HCT116 (cell line): ENCODE measurements at regions not wholly inside any gene's neighbourhood (a gene's known extent, or its start where the extent isn't known, plus 50 kb on each side); places are given as distances from the start of the nearest gene placed in this dataset.

Experiments used
- ATAC-seq: fragments of 200-7000 bp; cut with Tn5 transposase; 2 replicates; pipeline ENCODE4 v1.9.1; 2020; ENCODE audit warnings: mild to moderate bottlenecking, moderate library complexity
- BruUV-seq: library from RNA; stranded (reverse); fragments of 400-500 nt; replicated peaks from 2 replicates; lab custom pipeline; 2021; lab: Mats Ljungman, UMichigan
- CTCF ChIA-PET: fragments of 300-600 bp; sonication (Branson Sonifier 250); formaldehyde crosslinking; loops from one replicate; lab custom pipeline; 2021; ENCODE audit warnings: antibody characterized with exemption; lab: Charles Lee
- POLR2A ChIA-PET: fragments of 300-600, 350-600 bp; sonication (Branson Sonifier 250); formaldehyde crosslinking; loops from one replicate; lab custom pipeline; 2021; ENCODE audit warnings: antibody characterized with exemption; lab: Charles Lee
- RAD21 ChIA-PET, 2 experiments: fragments of 300-600 bp; sonication (Branson Sonifier 250); formaldehyde crosslinking; loops; one replicate each; lab custom pipeline; 2023; ENCODE audit warnings: low total read pairs in 2 of 2; ENCODE audit not compliant: uncharacterized antibody in 2 of 2, unreplicated experiment in 2 of 2, low non-redundant PET in 1 of 2; lab: Charles Lee
- DNase-seq: peaks from one replicate; pipeline ENCODE4 v3.0.0-alpha.2; 2010; ENCODE audit warnings: low read depth, low spot score
- H2AFZ ChIP-seq: fragments of 200-600 bp; shearing (Covaris generic), sonication (generic); 2 replicates; pipeline ENCODE4 v1.6.1; 2017; ENCODE audit warnings: low read depth, mixed run types, mixed read lengths, antibody characterized with exemption, low read length; ENCODE audit not compliant: poor library complexity, severe bottlenecking
- H3K27ac ChIP-seq: 2 replicates; pipeline ENCODE4 v1.5.1; 2012; ENCODE audit warnings: low read depth, low read length
- H3K27me3 ChIP-seq: fragments of 200-600 bp; sonication (generic); 2 replicates; pipeline ENCODE4 v1.6.1; 2016; ENCODE audit warnings: mixed run types, low read length, mixed read lengths; ENCODE audit not compliant: insufficient read depth
- H3K36me3 ChIP-seq, 2 experiments: fragments of 200-500 bp in 1 of 2; fragments of 200-600 bp in 1 of 2; sonication (Bioruptor generic) in 1 of 2; sonication (generic) in 1 of 2; 2 replicates each; pipeline versions ENCODE4 v1.5.1 to v1.6.1; 2014 to 2016; ENCODE audit warnings: low read length in 2 of 2, inconsistent platforms in 1 of 2, mixed read lengths in 1 of 2, mixed run types in 1 of 2; ENCODE audit not compliant: insufficient read depth in 2 of 2, control insufficient read depth in 1 of 2
- H3K4me1 ChIP-seq, 2 experiments: fragments of 200-600 bp in 1 of 2; sonication (generic) in 1 of 2; 2 replicates each; pipeline versions ENCODE4 v1.5.1 to v1.6.1; 2012 to 2017; ENCODE audit warnings: low read length in 2 of 2, inconsistent platforms in 1 of 2, mild to moderate bottlenecking in 1 of 2, mixed read lengths in 1 of 2, mixed run types in 1 of 2, moderate library complexity in 1 of 2; ENCODE audit not compliant: insufficient read depth in 2 of 2, control insufficient read depth in 1 of 2
- H3K4me2 ChIP-seq: fragments of 200-600 bp; sonication (generic); 2 replicates; pipeline ENCODE4 v1.6.1; 2017; ENCODE audit warnings: mixed run types, low read length, mixed read lengths
- H3K4me3 ChIP-seq, 2 experiments: fragments of 200-600 bp in 1 of 2; sonication (generic) in 1 of 2; replicated peaks in 1 of 2; 2 replicates each; pipeline ENCODE4 v1.5.1; 2011 to 2016; ENCODE audit warnings: low read length in 2 of 2, control low read depth in 1 of 2, low read depth in 1 of 2, mild to moderate bottlenecking in 1 of 2, mixed read lengths in 1 of 2, mixed run types in 1 of 2
- H3K79me2 ChIP-seq: fragments of 200-600 bp; sonication (generic); 2 replicates; pipeline ENCODE4 v1.6.1; 2017; ENCODE audit warnings: mild to moderate bottlenecking, mixed run types, low read length, moderate library complexity, mixed read lengths; ENCODE audit not compliant: insufficient read depth
- H3K9ac ChIP-seq: fragments of 200-600 bp; sonication (generic); 2 replicates; pipeline ENCODE4 v1.6.1; 2016; ENCODE audit warnings: low read length, mixed read lengths
- H3K9me2 ChIP-seq: fragments of 200-600 bp; sonication (generic), shearing (Covaris generic); 2 replicates; pipeline ENCODE4 v1.6.1; 2017; ENCODE audit warnings: mixed run types, mild to moderate bottlenecking, moderate library complexity; ENCODE audit not compliant: insufficient read depth
- H3K9me3 ChIP-seq, 2 experiments: fragments of 200-500 bp in 1 of 2; fragments of 200-600 bp in 1 of 2; sonication (Bioruptor generic) in 1 of 2; sonication (generic) in 1 of 2; 2 replicates each; pipeline ENCODE4 v1.6.1; 2014 to 2017; ENCODE audit warnings: low read length in 2 of 2, mixed read lengths in 2 of 2, inconsistent platforms in 1 of 2, low read depth in 1 of 2, mild to moderate bottlenecking in 1 of 2, mixed run types in 1 of 2, moderate library complexity in 1 of 2; ENCODE audit not compliant: control insufficient read depth in 1 of 2, insufficient read depth in 1 of 2
- H4K20me1 ChIP-seq: fragments of 200-600 bp; sonication (generic), shearing (Covaris generic); 2 replicates; pipeline ENCODE4 v1.6.1; 2017; ENCODE audit warnings: mixed run types, mild to moderate bottlenecking, moderate library complexity; ENCODE audit not compliant: insufficient read depth
- CBX3 ChIP-seq: IDR thresholded peaks from 2 replicates; pipeline ENCODE4 v1.6.1; 2012; ENCODE audit warnings: low read depth
- CEBPB ChIP-seq: IDR thresholded peaks from 2 replicates; pipeline ENCODE4 v1.6.1; 2012; ENCODE audit warnings: low read depth
- EZH2 ChIP-seq: fragments of 200-600 bp; sonication (generic); IDR thresholded peaks from 2 replicates; pipeline ENCODE4 v1.6.1; 2017; ENCODE audit warnings: antibody characterized with exemption, mixed run types
- FOSL1 ChIP-seq: IDR thresholded peaks from 2 replicates; pipeline ENCODE4 v1.6.1; 2012; ENCODE audit warnings: low read depth
- JUND ChIP-seq: IDR thresholded peaks from 2 replicates; pipeline ENCODE4 v1.6.1; 2012
- POLR2A ChIP-seq: IDR thresholded peaks from 2 replicates; pipeline ENCODE4 v1.7.0; 2011; ENCODE audit warnings: borderline replicate concordance; ENCODE audit not compliant: insufficient read depth, insufficient read length; ENCODE audit errors: extremely low read depth
- POLR2AphosphoS5 ChIP-seq: IDR thresholded peaks from 2 replicates; pipeline ENCODE4 v1.6.1; 2011; ENCODE audit warnings: mild to moderate bottlenecking, low read depth, low read length, moderate library complexity
- RAD21 ChIP-seq: IDR thresholded peaks from 2 replicates; pipeline ENCODE4 v1.6.1; 2012; ENCODE audit warnings: low read depth, mild to moderate bottlenecking
- SP1 ChIP-seq: IDR thresholded peaks from 2 replicates; pipeline ENCODE4 v1.6.1; 2012; ENCODE audit warnings: low read depth
- YY1 ChIP-seq: IDR thresholded peaks from 2 replicates; pipeline ENCODE4 v1.6.1; 2011; ENCODE audit warnings: low read length, low read depth, moderate library complexity, mild to moderate bottlenecking; ENCODE audit not compliant: insufficient replicate concordance; ENCODE audit errors: extremely low read depth
- ZFX ChIP-seq: fragments of 450-650 bp; IDR thresholded peaks from 2 replicates; pipeline ENCODE4 v1.6.1; 2017
- intact Hi-C: fragments of 100-400 bp; cut with micrococcal nuclease; formaldehyde crosslinking; loops from 2 replicates; pipeline ENCODE4 v1.10.0; 2022
- TF ChIP-seq, protein P1 (sequence below): IDR thresholded peaks from 2 replicates; pipeline ENCODE4 v1.6.1; 2012; ENCODE audit warnings: low read depth
- TF ChIP-seq, protein P2 (sequence below): IDR thresholded peaks from 2 replicates; pipeline ENCODE4 v1.6.1; 2011; ENCODE audit warnings: mild to moderate bottlenecking, low read length, moderate library complexity; ENCODE audit not compliant: insufficient replicate concordance; ENCODE audit errors: extremely low read depth
- TF ChIP-seq, protein P3 (sequence below): IDR thresholded peaks from 2 replicates; pipeline ENCODE4 v1.6.1; 2012

DNA sequence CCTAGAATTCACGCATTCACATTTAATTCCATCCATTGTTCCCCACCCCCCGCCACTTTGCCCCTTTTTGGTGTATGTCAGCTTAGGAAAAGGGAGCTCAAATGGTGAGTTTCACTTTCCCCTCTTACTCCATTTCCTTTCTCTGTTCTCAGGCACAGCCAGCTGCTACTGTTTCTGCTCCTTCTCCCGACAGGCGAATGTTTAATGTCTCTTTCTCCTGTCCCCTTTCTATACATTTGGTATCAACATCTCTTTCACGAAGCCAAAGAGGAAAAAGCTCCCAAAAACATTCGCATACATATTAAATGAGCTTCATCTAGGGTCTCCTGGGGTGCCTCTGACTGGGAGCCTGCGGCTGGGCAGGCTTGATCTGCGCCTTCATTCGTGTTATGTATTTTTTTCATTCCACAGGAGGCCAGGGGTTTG is 124.2 kb upstream of the SATB2 start (continued):
- TF ChIP-seq, protein P1, sequence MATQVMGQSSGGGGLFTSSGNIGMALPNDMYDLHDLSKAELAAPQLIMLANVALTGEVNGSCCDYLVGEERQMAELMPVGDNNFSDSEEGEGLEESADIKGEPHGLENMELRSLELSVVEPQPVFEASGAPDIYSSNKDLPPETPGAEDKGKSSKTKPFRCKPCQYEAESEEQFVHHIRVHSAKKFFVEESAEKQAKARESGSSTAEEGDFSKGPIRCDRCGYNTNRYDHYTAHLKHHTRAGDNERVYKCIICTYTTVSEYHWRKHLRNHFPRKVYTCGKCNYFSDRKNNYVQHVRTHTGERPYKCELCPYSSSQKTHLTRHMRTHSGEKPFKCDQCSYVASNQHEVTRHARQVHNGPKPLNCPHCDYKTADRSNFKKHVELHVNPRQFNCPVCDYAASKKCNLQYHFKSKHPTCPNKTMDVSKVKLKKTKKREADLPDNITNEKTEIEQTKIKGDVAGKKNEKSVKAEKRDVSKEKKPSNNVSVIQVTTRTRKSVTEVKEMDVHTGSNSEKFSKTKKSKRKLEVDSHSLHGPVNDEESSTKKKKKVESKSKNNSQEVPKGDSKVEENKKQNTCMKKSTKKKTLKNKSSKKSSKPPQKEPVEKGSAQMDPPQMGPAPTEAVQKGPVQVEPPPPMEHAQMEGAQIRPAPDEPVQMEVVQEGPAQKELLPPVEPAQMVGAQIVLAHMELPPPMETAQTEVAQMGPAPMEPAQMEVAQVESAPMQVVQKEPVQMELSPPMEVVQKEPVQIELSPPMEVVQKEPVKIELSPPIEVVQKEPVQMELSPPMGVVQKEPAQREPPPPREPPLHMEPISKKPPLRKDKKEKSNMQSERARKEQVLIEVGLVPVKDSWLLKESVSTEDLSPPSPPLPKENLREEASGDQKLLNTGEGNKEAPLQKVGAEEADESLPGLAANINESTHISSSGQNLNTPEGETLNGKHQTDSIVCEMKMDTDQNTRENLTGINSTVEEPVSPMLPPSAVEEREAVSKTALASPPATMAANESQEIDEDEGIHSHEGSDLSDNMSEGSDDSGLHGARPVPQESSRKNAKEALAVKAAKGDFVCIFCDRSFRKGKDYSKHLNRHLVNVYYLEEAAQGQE = no peak
- TF ChIP-seq, protein P2, sequence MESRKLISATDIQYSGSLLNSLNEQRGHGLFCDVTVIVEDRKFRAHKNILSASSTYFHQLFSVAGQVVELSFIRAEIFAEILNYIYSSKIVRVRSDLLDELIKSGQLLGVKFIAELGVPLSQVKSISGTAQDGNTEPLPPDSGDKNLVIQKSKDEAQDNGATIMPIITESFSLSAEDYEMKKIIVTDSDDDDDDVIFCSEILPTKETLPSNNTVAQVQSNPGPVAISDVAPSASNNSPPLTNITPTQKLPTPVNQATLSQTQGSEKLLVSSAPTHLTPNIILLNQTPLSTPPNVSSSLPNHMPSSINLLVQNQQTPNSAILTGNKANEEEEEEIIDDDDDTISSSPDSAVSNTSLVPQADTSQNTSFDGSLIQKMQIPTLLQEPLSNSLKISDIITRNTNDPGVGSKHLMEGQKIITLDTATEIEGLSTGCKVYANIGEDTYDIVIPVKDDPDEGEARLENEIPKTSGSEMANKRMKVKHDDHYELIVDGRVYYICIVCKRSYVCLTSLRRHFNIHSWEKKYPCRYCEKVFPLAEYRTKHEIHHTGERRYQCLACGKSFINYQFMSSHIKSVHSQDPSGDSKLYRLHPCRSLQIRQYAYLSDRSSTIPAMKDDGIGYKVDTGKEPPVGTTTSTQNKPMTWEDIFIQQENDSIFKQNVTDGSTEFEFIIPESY = no peak
- TF ChIP-seq CBX3 = no peak
- no peak for TF ChIP-seq CEBPB
- no peak for TF ChIP-seq SP1
- no peak for TF ChIP-seq POLR2A
- TF ChIP-seq EZH2 = no peak
- TF ChIP-seq YY1 = no peak

DNA sequence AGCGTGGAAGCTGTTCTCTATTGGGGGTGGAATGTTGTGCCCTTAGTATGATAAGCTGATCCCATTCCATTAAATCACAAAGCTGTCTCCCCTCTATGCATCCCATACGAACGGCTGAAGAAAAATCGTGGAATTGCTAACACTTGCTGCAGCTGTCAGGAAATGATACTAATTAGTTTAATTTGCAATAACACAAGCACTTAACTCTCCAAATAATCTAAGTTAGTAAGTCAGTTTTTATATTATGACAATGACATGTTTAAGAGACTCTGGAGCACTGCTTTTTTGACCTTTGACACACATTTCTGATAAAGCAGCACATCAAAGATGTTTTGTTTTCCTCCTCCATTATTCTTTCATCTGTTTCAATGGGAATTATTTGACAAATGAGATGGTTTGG is 123.7 kb upstream of the SATB2 start:
- H3K27ac ChIP-seq = no peak overlapping the region
- no peaks in the 10 kb centered on the region for H4K20me1 ChIP-seq
- no peaks in the 10 kb centered on the region for H3K9me2 ChIP-seq
- BruUV-seq = no TSS peak
- CTCF ChIA-PET = interaction anchor here (0.8 to 1.7 kb wide), 3 partner anchors 15 to 1266 kb away, joined by 3 to 7 read pairs (median 3); no protein-coding TSS in a partner anchor
- TF ChIP-seq JUND = no peak
- TF ChIP-seq FOSL1 = no peak
- TF ChIP-seq POLR2AphosphoS5 = no peak
- TF ChIP-seq, protein P3, sequence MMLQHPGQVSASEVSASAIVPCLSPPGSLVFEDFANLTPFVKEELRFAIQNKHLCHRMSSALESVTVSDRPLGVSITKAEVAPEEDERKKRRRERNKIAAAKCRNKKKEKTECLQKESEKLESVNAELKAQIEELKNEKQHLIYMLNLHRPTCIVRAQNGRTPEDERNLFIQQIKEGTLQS = no peak
- TF ChIP-seq, protein P2 = no peak
- TF ChIP-seq RAD21 = no peak
- TF ChIP-seq ZFX = no peak
- TF ChIP-seq, all 23 proteins: peak for 0
- H2AFZ ChIP-seq = no peak overlapping the region
- DNase-seq = no peak
- H3K4me2 ChIP-seq = no peak overlapping the region
- ATAC-seq = no peak
- H3K4me3 ChIP-seq = no peak overlapping the region
- ChIA-PET POLR2A (no interaction called here), RAD21 (no interaction called here)
- H3K27me3 ChIP-seq = peaks cover 28% of the 10 kb centered on the region; the same call in 1 of the 2 replicates
- no peak overlapping the region for H3K9ac ChIP-seq
- intact Hi-C loops = no loop called here
- no peaks in the 10 kb centered on the region for H3K36me3 ChIP-seq
- H3K9me3 ChIP-seq = no peaks in the 10 kb centered on the region
- no peaks in the 10 kb centered on the region for H3K79me2 ChIP-seq
- H3K4me1 ChIP-seq = no peaks in the 10 kb centered on the region
